DMS79 treated with DMSO at 0.1 percent for 48 hours (cell line): ENCODE measurements at regions not wholly inside any gene's neighbourhood (a gene's known extent, or its start where the extent isn't known, plus 50 kb on each side); places are given as distances from the start of the nearest gene placed in this dataset.

Experiments used
- DNase-seq: peaks from one replicate; lab custom pipeline; 2025; lab: John Stamatoyannopoulos, UW

DNA sequence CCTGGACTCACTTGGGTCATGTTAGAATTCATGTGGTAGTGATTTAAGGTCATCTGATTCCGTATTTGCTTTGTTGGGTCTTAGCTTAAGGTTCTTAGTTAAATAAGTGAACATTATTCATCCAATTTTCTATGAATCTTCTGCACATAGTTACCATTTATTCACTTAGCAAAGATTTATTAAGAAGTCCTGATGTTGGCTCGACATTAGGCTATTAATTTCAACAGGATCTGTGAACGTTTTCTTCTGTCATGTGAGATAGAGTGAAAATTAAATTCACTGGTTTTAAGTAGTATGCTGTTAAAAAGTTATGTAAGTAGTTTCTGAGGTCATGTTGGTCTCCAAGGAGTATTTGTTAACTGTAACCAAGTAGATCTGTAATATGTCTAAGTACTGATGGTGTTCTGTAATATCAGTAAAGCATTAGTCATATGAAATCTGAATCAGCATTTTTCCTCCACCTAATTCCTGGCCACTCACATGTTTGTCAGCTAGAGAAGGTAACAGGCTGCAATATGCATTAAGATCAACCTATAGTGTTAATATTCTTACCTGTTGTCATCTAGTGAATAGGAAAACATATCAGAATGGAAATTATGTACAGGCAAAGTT lies 155.6 kb downstream of the PCDH7 start:
- no peak for DNase-seq

DNA sequence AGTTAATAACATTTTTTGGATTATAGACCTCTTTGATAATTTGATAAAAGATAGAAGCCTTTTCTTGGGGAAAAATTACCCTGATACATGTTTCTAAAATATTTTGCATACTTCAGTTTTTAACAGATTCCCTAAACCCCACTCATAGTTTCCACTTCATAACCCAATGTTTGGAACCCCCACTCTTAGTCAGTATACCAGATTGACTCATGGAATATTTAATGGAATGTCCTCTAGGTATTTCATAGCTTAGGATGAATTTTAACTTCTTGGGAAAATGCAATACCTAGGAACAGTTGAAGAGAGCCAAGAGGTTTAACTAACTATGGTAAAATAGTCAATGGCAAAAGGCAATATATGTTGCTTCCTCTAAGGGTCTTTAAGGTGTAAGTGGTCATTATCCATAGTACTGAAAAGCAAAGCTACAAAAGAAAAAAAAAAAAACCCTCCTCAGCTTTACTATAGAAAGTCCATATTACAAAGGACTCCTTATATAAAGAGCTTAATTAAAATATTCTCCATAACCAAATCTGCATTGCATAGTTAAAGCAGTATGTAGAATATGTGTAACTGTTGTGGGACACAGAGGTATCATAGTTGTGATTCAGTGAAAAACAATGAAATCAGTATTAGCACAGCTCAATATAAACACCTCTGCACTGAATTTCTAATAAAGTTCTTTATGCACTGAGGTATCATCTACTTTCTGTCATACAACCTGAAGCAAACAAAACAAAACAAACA lies 159.9 kb downstream of the PCDH7 start:
- DNase-seq, result no peak

DNA sequence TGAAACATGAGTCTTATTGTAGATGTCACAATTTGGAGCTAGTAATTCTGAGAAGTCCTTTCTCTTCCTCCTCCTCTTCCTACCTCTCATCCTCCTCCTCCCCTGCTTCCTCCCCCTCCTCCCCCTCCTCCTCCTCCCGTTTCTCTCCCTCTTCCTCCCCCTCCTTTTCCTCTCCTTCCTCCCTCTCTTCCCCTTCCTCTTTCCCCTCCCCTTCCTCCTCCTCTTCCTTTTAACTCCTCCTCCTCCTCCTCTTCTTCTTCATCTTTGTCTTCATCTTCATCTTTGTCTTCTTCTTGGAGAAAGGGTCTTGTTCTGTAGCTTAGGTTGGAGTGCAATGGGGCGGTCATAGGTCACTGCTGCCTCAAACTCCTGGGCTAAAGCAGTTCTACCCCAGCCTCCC lies 161.8 kb downstream of the PCDH7 start:
- no peak for DNase-seq

DNA sequence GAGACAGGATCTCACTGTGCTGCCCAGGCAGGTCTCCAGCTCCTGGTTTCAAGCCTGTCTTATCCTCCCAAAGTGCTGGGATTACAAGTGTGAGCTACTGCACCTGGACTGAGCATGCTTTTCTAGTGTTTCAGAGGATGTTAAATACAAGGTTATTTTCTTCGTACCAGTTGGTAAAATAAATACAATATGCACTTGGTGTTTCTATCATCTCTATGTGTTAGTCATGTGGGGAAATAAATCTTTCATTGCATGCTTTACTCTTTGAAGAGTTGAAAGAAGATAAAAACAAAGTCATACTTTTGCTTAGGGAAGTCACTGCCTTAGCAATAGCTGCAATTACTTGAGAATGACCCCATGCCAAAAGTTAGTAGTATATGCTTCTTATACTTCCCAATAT lies 162.3 kb downstream of the PCDH7 start:
- no peak for DNase-seq

DNA sequence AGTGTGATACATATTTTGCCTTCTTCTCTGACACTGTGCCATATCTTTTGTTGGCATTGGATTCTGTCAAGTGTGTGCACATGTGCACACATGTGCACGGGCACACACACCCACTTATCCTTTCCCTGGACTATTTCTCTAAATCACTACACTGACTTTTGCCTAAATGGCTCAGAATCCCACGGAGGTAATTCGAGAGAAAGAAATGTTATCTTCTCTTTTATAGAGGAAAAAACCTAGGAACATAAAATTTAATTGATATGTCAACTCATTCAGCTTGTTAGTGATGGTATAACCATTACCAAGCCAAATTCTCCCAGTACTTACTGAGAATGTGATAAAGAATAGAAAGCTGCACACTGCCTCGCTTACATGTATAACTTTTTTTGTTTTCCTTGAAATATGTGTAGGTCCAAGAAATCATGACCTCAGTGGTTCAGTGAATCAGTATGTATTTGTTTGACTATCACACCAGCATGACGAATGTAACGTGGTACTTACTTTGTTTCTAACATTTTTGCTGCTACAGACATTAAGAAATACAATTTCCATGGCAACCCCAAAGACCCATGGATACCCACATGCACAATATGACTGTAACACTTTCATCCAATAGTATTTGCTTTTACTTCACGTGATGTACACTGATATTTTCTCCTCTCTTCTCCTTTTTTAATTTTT lies 163.0 kb downstream of the PCDH7 start:
- no peak for DNase-seq

DNA sequence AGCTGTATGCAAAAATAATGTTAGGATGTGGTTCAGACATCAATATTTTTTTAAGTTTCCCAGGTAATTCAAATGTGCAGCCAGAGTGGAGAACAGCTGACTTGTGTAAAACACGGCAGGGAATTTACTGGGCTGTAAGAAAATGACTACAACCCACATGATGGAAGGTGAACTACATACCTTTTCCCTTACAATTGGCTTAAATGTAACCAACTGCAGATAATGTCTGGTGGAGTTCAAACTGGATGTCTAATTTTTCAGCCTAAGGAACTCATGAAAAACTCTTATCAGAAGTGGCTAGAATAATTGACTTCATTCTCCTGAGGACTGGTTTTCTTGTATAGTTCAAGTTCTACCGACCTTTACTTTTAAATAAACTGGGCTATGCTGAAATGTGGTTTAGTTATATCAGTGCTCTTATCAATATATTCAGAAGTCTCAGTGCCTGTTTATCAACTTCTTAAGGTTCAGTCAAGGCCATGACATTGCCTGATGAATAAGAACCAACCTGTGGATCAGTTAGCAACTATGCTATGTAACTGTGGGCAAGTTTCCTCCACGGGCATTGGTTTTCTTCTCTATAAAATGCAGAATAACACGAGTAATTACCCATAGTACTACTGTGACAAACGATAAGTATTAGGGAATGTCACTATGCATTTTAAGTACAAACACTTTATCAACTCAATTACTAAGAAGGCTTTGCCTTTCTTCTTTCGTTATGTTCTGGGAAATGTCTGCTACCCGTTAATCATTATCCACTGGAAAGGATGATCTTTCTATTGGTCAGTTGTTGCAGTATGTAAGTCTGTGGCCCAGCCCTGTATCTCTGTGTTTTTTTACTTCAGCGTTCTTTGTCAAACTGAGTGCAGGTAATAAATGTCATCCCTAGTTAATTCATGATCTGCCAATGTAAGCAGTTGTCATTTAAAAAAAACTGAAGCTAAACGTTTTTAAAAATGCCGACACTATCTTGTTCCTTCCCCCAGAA lies 181.6 kb downstream of the PCDH7 start:
- no peak for DNase-seq

DNA sequence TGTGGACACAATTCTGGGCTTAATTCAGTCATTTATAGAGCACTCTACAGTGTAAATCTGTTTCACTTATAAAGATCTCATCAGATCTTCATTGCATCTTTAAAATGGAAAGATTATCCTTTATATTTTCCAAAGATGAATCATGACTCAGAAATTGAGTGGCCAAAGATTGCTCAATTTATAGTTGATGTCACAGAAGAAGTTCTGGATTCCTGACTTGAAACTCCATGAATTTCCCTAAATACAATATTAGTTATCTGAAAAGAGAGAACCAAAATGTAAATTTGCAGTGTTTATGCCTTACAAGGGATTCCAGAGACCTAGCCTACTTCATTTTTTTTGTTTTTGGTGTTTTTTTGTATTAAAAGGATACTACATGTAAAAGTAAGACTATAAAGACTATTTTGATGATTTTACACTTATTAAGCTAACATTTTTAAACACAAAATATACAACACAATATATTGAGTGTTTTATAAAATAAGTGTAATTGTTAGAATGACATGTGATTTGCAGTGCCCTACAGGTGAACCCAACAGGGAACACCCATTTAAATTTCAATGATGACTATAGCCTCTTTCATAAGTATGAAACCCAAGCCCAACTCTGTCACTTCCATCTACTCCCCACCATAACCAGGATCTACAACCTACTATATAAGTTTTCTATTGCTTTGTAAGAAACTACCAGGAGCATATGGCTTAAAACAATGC lies 183.5 kb downstream of the PCDH7 start:
- DNase-seq, result no peak

DNA sequence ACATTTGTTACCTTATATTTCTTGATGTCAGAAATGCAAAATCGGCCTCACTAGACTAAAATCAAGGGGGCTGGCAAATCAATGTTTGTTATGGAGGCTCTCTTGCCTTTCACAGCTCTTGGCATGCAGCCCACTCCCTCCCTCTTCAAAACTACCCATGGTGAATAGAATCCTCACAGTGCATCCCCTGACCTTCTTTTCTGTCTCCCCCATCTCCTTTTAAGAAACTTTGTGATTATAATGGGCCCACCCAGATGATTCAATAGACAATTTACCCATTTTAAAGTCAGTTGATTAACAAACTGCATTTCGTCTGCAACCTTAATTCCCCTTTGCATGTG lies 184.0 kb downstream of the PCDH7 start:
- DNase-seq, result no peak

DNA sequence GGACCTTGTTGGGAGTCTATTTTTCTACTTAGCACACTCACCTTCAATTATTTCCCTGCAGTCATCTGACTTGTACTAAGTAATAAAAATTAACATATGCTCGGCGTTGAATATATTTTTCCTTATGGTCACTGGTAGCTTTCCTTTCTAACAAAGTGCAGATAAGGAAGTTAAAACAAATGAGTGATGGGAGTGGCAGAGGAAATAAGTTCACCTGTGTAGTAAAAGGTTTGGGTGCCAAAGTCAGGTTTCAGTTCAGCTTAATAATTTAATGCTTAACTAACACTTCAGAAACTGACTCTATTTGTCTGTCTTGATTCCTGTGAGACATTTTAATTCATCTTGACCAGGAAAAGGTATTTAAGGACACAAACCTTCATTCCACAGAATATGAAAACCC lies 184.4 kb downstream of the PCDH7 start:
- DNase-seq, result no peak

DNA sequence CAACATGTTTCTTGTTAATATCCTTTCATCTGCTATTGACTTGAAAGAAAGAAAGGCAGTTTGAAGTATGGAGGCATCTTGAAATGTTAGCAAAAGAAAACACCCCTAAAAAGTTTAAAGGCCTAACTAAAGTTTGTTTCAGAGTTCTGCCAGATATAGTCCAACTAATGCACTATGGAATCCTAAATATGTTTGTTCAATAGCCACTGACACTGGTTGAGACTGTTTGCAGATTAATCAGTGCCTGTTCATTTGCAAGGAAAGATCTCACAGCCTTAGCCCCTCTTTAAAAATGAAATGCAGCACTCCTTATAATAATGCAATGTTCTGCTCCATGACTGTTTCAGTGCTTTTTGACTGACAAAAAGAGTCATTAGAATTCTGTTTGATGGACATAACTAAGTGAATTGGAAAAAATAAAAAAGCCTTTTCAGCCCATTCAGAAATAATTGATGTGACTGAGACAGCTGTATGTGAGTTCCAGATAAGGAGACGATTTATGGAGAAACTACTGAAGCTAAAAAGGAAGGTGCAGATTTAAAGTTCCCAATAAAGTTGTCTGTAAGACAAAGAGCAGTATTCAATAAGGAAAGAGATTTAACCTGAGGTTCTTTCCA lies 192.0 kb downstream of the PCDH7 start:
- DNase-seq, result no peak

DNA sequence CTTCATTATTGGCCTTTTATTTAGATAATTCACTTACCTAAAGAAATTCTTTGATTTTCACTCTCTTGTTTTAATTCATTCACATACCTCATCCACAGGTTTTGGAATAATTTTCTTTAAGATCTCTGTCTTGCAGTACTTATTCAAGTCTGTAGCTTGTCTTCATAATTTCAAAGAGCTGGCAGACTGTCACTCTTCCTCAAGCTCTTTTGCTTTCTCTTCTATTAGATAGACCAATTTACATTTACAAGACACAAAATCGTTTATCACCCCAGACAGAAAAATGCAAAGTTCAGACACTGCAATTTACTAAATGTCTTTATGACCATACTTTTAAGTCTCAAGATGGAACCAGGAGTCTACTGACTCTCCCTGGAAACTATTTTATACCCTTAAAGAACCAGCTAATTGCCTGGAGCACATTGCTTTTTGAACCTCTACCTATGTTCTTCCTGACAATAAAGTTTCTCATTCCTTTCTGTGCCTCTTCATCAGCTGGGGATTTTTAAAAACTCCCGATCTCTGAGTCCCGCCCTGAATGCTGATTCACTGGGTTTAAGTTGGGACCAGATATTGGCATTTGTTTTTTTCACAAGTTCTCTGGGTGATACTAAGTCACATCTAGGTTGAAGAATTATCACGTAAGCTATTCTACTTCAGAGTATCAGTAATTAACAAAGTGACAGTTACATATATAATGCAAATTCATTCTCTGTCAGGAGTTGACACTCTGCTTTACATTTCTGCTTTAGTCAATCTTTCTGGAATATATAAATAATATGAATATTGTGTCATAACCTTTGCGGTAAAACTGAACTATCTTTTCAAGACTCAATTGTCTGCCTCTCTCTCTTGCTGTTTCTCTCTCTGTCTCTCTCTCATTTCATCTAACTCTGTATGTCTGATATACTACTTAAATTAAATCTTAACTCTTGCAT lies 196.4 kb downstream of the PCDH7 start:
- DNase-seq, result no peak

DNA sequence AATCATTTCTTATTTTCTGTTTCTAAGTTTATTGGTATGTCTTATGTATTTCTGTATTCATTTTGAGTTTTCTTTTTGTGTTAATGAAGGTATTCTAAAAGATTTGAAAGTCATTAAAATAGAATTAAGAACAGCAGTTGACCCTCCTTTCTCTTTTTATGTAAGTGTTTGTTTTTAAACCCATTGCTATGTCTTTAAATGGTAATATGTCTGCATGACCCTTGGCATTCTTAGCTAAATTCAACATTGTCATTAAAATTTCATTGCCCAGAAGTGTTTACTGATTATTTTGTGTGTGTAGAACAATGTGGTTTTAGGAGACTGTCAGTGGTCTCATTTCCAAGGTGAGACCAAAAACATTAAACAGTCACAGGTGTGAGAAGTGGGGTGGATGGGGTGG lies 197.8 kb downstream of the PCDH7 start:
- no peak for DNase-seq

DNA sequence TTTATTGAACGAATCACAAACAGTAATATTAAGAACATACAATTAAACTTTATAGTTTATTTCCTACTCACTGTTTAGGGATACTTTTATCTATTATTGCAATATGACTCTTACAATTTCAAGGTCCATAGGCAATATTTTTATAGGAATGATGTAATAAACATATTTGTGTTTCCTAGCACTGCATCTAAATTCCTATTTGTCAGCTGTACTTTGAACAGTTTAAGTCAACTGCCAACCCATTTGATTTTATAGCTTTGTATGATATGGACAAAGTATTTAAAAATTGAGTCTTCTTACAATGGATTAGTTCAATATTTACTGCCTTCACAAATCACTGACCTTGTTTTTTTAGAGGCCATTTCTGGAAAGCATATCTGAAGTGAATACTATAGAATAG lies 199.3 kb downstream of the PCDH7 start:
- no peak for DNase-seq

DNA sequence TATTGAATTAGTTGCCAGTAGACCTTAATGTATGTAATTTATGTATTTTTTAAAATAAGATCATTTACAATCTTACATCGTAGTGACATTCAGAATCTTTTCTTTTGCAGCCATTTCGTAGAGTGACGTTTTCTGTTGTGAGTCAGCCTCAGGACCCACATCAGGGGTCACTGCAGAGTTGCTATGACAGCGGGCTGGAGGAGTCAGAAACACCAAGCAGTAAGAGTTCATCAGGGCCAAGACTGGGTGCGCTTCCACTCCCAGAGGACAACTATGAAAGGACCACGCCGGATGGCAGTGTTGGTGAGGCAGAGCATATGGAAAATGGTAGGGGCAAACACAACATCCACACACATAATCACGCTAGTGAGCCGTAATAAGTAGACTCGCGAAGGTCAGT lies 199.9 kb downstream of the PCDH7 start:
- no peak for DNase-seq

DNA sequence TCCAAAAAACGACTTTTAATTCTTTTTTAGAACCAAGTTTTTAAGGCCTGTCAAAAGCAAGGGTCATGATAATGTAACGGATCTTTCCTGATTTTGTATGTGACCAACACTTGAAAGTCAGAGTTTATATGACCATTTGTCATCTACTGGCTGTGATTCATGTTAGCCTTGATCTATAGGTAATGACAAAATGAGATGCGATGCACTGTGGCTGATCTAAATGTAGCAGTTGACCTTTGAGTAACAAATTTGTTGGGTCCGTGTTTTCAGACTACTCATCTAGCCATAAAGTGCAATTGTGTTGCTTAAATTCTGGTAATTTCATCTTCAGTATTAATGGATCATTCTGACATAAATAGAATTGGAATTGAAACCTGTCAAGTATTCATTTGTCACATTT lies 202.5 kb downstream of the PCDH7 start:
- no peak for DNase-seq

DNA sequence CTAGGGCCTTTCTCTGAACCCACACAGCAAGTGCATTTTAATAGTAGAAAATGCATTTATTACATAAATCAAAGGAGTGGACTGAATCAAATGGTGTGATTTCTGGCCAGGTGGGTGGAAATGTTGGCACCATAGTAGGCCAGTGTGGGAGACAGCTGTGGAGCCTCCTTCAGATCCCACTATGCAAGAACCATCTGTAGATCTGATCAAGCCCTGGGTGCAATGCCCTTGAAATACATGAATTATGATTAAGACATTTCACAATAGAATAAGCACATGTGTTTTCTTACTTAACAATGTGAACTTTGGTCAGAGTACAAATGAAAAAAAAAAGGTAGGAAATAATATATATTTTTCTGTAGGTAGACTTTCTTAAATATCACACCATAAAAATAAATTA lies 204.3 kb downstream of the PCDH7 start:
- DNase-seq, result no peak

DNA sequence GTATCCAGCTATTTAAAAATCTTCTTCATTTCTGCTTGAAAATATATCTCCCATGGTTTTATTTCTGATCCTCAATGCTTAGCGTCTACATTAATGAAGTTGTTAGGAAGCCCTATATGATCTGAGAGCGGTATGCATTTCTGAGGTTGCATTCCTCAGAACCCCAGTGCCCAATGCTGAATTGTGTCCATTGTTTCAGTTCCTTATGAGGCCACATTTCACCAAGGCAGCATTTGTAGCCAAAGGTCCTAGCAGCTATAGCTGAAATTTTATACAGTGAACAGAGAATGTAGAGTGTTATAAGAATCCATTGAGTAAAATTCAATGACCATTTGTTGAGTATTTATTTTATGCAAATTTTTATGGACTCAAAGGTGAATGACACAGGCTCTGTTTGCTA lies 209.5 kb downstream of the PCDH7 start:
- no peak for DNase-seq

DNA sequence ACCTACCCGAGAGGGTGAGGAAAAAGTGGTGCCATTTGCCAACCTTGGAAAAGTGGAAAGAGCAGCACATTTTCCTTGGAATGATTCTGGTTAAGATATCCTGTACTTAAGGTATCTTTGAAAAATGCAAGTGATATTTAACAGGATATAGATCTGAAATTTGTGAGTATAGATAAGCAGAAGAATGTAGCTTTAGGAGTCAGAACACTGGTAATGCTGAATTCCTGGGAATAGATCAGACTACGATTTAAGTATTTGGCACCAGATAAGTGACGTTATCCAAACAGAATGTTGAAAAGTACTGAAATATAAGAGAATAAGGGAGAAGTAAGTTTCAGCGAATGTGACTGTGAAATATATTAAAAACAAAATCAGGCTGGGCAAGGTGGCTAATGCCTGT lies 210.1 kb downstream of the PCDH7 start:
- no peak for DNase-seq

DNA sequence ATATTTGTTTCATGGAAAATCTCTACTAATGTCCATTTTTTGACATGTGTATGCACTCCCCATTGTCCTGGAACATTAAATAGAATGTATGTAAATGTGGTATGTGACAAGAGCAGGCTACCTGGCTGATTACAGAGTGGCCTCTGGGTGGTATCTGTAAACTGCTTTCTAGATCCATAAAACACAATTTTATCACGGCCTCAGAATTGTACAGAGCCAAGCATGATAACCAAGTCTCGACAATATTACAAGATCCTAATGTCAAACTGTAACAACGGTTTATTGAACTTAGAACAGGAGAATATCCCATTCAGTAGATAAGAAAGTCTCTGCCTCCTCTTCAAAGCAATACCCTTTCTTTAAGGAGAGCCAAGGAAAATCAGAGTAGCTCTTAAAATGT lies 212.4 kb downstream of the PCDH7 start:
- no peak for DNase-seq

DNA sequence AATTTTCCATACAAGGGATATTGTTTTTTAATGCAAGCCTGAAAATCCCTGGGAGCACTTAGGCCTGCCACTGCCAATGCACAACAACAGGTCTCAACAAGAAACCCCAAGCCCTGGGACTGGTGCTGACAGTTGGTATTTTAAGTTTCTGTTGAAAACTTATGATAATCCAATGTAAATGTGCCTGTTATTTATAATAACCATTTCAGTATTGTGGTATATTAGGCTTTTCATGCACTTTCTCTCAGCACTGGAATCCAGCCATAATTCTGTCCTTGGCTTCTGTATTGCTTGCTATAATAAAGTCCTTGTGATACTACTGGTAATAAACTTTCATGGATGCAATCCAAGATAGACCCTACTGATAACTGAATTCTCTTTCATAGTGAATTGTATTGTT lies 218.9 kb downstream of the PCDH7 start:
- DNase-seq, result no peak
